Common myeloid progenitor, CD34-positive (primary cell): ENCODE measurements at regions not wholly inside any gene's neighbourhood (a gene's known extent, or its start where the extent isn't known, plus 50 kb on each side); places are given as distances from the start of the nearest gene placed in this dataset.

Experiments
- CTCF ChIA-PET: fragments of 350-600 bp; sonication (Branson Sonifier 250); formaldehyde crosslinking; loops from one replicate; lab custom pipeline; 2021; ENCODE audit warnings: antibody characterized with exemption; lab: Charles Lee
- POLR2A ChIA-PET: fragments of 350-600 bp; sonication (Branson Sonifier 250); formaldehyde crosslinking; loops from one replicate; lab custom pipeline; 2021; ENCODE audit warnings: antibody characterized with exemption; lab: Charles Lee
- DNase-seq, 3 donors: peaks; one replicate each; pipeline versions ENCODE4 v3.0.0 to v3.0.0-alpha.2; 2013
- H3K27ac ChIP-seq, 2 experiments: 1 replicate in 1 of 2; 2 replicates in 1 of 2; pipeline ENCODE4 v1.7.0; 2013; ENCODE audit warnings: inconsistent platforms in 2 of 2, low read length in 2 of 2, mild to moderate bottlenecking in 2 of 2, low read depth in 1 of 2, moderate library complexity in 1 of 2; ENCODE audit not compliant: severe bottlenecking in 2 of 2, insufficient read depth in 1 of 2, poor library complexity in 1 of 2
- H3K27me3 ChIP-seq, 5 experiments: replicated peaks in 2 of 5; 1 replicate in 3 of 5; 2 replicates in 2 of 5; pipeline versions ENCODE4 v1.6.1 to v1.7.0; 2013; ENCODE audit warnings: low read length in 4 of 5, mild to moderate bottlenecking in 2 of 5, moderate library complexity in 2 of 5, inconsistent platforms in 1 of 5; ENCODE audit not compliant: insufficient read depth in 5 of 5, control insufficient read depth in 4 of 5
- H3K36me3 ChIP-seq, 4 experiments: 1 replicate in 2 of 4; 2 replicates in 2 of 4; pipeline versions ENCODE4 v1.6.1 to v1.7.0; 2013; ENCODE audit warnings: low read length in 3 of 4, control low read depth in 1 of 4, mild to moderate bottlenecking in 1 of 4; ENCODE audit not compliant: control insufficient read depth in 4 of 4, insufficient read depth in 4 of 4
- H3K4me1 ChIP-seq, 4 experiments: 1 replicate in 3 of 4; 2 replicates in 1 of 4; pipeline versions ENCODE4 v1.6.1 to v1.7.1; 2013; ENCODE audit warnings: low read length in 3 of 4, mild to moderate bottlenecking in 3 of 4, control low read depth in 1 of 4, inconsistent platforms in 1 of 4, moderate library complexity in 1 of 4; ENCODE audit not compliant: control insufficient read depth in 4 of 4, insufficient read depth in 4 of 4; ENCODE audit errors: control extremely low read depth in 1 of 4
- H3K4me3 ChIP-seq, 7 experiments: 1 replicate in 4 of 7; 2 replicates in 3 of 7; pipeline versions ENCODE4 v1.5.1 to v1.7.0; 2013; ENCODE audit warnings: mild to moderate bottlenecking in 7 of 7, low read length in 6 of 7, moderate library complexity in 6 of 7, inconsistent platforms in 2 of 7, low read depth in 2 of 7, control low read depth in 1 of 7; ENCODE audit not compliant: insufficient read depth in 4 of 7, control insufficient read depth in 1 of 7; ENCODE audit errors: extremely low read depth in 1 of 7
- H3K9me3 ChIP-seq, 5 experiments: 1 replicate in 4 of 5; 2 replicates in 1 of 5; pipeline versions ENCODE4 v1.6.1 to v1.7.1; 2013; ENCODE audit warnings: low read length in 4 of 5, mild to moderate bottlenecking in 2 of 5, inconsistent platforms in 1 of 5, low read depth in 1 of 5, moderate library complexity in 1 of 5; ENCODE audit not compliant: control insufficient read depth in 4 of 5, insufficient read depth in 2 of 5; ENCODE audit errors: control extremely low read depth in 1 of 5
- WGBS: methylation state at CpG from one replicate; pipeline ENCODE4 v1.1.5; 2013; ENCODE audit not compliant: insufficient coverage; 5-methylcytosine and 5-hydroxymethylcytosine counted together

DNA sequence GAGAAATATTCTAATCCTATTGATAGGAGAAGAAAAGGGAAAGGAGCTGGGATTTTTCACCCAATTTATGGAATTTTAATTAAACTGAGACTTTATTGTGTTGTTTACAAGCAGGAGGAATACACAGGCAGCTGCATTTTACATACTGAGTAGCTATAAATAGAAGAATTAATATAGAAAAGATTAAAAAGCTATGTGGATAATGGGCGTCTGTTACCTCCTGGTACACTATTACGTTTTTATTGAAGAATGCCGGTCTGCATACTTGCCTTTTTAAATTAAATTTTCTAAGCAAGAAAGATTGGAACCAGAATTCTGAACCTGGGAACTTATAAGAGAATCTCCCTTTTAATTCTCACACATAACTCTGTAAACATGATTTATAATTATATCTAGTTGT lies 52.1 kb upstream of the CACHD1 start:
- no peak overlapping the region for H3K4me3 ChIP-seq
- no peak overlapping the region for H3K27ac ChIP-seq
- H3K9me3 ChIP-seq, result peaks cover 0 to 6% (median 0%) of the 10 kb centered on the region in 5 experiments
- H3K4me1 ChIP-seq, result no peaks in the 10 kb centered on the region
- H3K27me3 ChIP-seq, result no peaks in the 10 kb centered on the region
- ChIA-PET CTCF (no interaction called here), POLR2A (no interaction called here)
- DNase-seq, result no peak
- WGBS, result 91% methylated on average over 3 of the region's 3 CpGs
- H3K36me3 ChIP-seq, result no peaks in the 10 kb centered on the region
